H9 (cell line): ENCODE measurements at regions not wholly inside any gene's neighbourhood (a gene's known extent, or its start where the extent isn't known, plus 50 kb on each side); places are given as distances from the start of the nearest gene placed in this dataset.

Experiments used
- DNase-seq: peaks from one replicate; pipeline ENCODE4 v3.0.0-alpha.2; 2017
- H2AFZ ChIP-seq: one replicate; pipeline ENCODE4 v1.6.1; 2013; ENCODE audit warnings: mild to moderate bottlenecking, low read length, control low read depth, moderate library complexity
- H2AK5ac ChIP-seq: 2 replicates; pipeline ENCODE4 v1.6.1; 2013; ENCODE audit warnings: low read length, control low read depth, mixed read lengths; ENCODE audit not compliant: insufficient read length
- H2BK120ac ChIP-seq: one replicate; pipeline ENCODE4 v1.6.1; 2013; ENCODE audit warnings: low read depth, mild to moderate bottlenecking, low read length, control low read depth, inconsistent platforms; ENCODE audit not compliant: poor library complexity, severe bottlenecking
- H2BK12ac ChIP-seq: 2 replicates; pipeline ENCODE4 v1.6.1; 2013; ENCODE audit warnings: low read length, control low read depth, mixed read lengths, low read depth; ENCODE audit not compliant: insufficient read length
- H2BK15ac ChIP-seq: 2 replicates; pipeline ENCODE4 v1.6.1; 2013; ENCODE audit warnings: low read depth, low read length, control low read depth
- H2BK20ac ChIP-seq: one replicate; pipeline ENCODE4 v1.6.1; 2013; ENCODE audit warnings: low read depth, mild to moderate bottlenecking, low read length, control low read depth, inconsistent platforms; ENCODE audit not compliant: poor library complexity, severe bottlenecking
- H2BK5ac ChIP-seq: 2 replicates; pipeline ENCODE4 v1.6.1; 2013; ENCODE audit warnings: low read length, control low read depth, mixed read lengths; ENCODE audit not compliant: insufficient read length
- H3K14ac ChIP-seq: 2 replicates; pipeline ENCODE4 v1.6.1; 2013; ENCODE audit warnings: low read length, control low read depth; ENCODE audit not compliant: insufficient read depth
- H3K18ac ChIP-seq: 2 replicates; pipeline ENCODE4 v1.6.1; 2013; ENCODE audit warnings: low read depth, mild to moderate bottlenecking, mixed read lengths, low read length, control low read depth; ENCODE audit not compliant: insufficient read length
- H3K23ac ChIP-seq: 2 replicates; pipeline ENCODE4 v1.6.1; 2013; ENCODE audit warnings: low read length, control low read depth, mixed read lengths, low read depth; ENCODE audit not compliant: insufficient read length
- H3K23me2 ChIP-seq: 2 replicates; pipeline ENCODE4 v1.6.1; 2013; ENCODE audit warnings: low read depth, mild to moderate bottlenecking, mixed read lengths, low read length, control low read depth; ENCODE audit not compliant: insufficient read length, poor library complexity, severe bottlenecking
- H3K27ac ChIP-seq: 2 replicates; pipeline ENCODE4 v1.5.1; 2013; ENCODE audit warnings: low read length, control low read depth, mixed read lengths, low read depth; ENCODE audit not compliant: insufficient read length
- H3K27me3 ChIP-seq: 2 replicates; pipeline ENCODE4 v1.6.1; 2013; ENCODE audit warnings: low read length, control low read depth, inconsistent platforms; ENCODE audit not compliant: insufficient read depth
- H3K4ac ChIP-seq: 2 replicates; pipeline ENCODE4 v1.6.1; 2013; ENCODE audit warnings: low read depth, mild to moderate bottlenecking, control low read depth, inconsistent platforms, low read length, moderate library complexity
- H3K4me1 ChIP-seq: 2 replicates; pipeline ENCODE4 v1.6.1; 2013; ENCODE audit warnings: low read length, control low read depth, inconsistent platforms; ENCODE audit not compliant: insufficient read depth
- H3K4me2 ChIP-seq: 2 replicates; pipeline ENCODE4 v1.6.1; 2013; ENCODE audit warnings: low read length, control low read depth, mixed read lengths; ENCODE audit not compliant: insufficient read length, insufficient read depth
- H3K56ac ChIP-seq: 2 replicates; pipeline ENCODE4 v1.6.1; 2013; ENCODE audit warnings: low read depth, mild to moderate bottlenecking, mixed read lengths, low read length, control low read depth; ENCODE audit not compliant: insufficient read length
- H3K79me1 ChIP-seq: 2 replicates; pipeline ENCODE4 v1.6.1; 2013; ENCODE audit warnings: low read depth, mild to moderate bottlenecking, moderate library complexity, low read length, control low read depth, inconsistent platforms; ENCODE audit not compliant: insufficient read depth, poor library complexity, severe bottlenecking
- H3K79me2 ChIP-seq: 2 replicates; pipeline ENCODE4 v1.6.1; 2013; ENCODE audit warnings: low read length, control low read depth, inconsistent platforms; ENCODE audit not compliant: insufficient read depth
- H3K9ac ChIP-seq: 2 replicates; pipeline ENCODE4 v1.6.1; 2013; ENCODE audit warnings: low read length, control low read depth, mixed read lengths; ENCODE audit not compliant: insufficient read length; ENCODE audit errors: extremely low read depth
- H3K9me3 ChIP-seq: one replicate; pipeline ENCODE4 v1.6.1; 2013; ENCODE audit warnings: low read depth, low read length, inconsistent platforms; ENCODE audit not compliant: control insufficient read depth
- H3T11ph ChIP-seq: one replicate; pipeline ENCODE4 v1.6.1; 2013; ENCODE audit warnings: mild to moderate bottlenecking, low read length, control low read depth, inconsistent platforms
- H4K20me1 ChIP-seq: one replicate; pipeline ENCODE4 v1.6.1; 2013; ENCODE audit not compliant: control insufficient read depth, insufficient read length, insufficient read depth
- H4K5ac ChIP-seq: 2 replicates; pipeline ENCODE4 v1.6.1; 2013; ENCODE audit warnings: low read depth, mild to moderate bottlenecking, mixed read lengths, low read length, control low read depth; ENCODE audit not compliant: insufficient read length
- H4K8ac ChIP-seq: replicated peaks from 2 replicates; pipeline ENCODE4 v1.6.1; 2013; ENCODE audit warnings: low read length, control low read depth, mixed read lengths, low read depth; ENCODE audit not compliant: insufficient read length
- H4K91ac ChIP-seq: 2 replicates; pipeline ENCODE4 v1.6.1; 2013; ENCODE audit warnings: low read depth, mild to moderate bottlenecking, moderate library complexity, mixed read lengths, low read length, control low read depth; ENCODE audit not compliant: insufficient read length
- H3K27ac Mint-ChIP-seq, 3 experiments: 2 replicates in 2 of 3; 3 replicates in 1 of 3; pipeline ENCODE4 v1.8.0; 2020 to 2021; ENCODE audit warnings: mixed read lengths in 3 of 3, mild to moderate bottlenecking in 1 of 3, moderate library complexity in 1 of 3
- H3K27me3 Mint-ChIP-seq: 2 replicates; pipeline ENCODE4 v1.8.0; 2021; ENCODE audit warnings: low read depth, mild to moderate bottlenecking, moderate library complexity, mixed read lengths
- H3K36me3 Mint-ChIP-seq, 3 experiments: 2 replicates in 2 of 3; 3 replicates in 1 of 3; pipeline ENCODE4 v1.8.0; 2020 to 2021; ENCODE audit warnings: low read depth in 3 of 3, mixed read lengths in 3 of 3; ENCODE audit not compliant: insufficient read depth in 1 of 3
- H3K4me1 Mint-ChIP-seq, 2 experiments: 2 replicates each; pipeline ENCODE4 v1.8.0; 2020; ENCODE audit warnings: mixed read lengths in 2 of 2
- H3K4me3 Mint-ChIP-seq, 2 experiments: 2 replicates in 1 of 2; 3 replicates in 1 of 2; pipeline ENCODE4 v1.8.0; 2020 to 2021; ENCODE audit warnings: mild to moderate bottlenecking in 2 of 2, mixed read lengths in 2 of 2, moderate library complexity in 1 of 2
- H3K9me3 Mint-ChIP-seq, 2 experiments: 2 replicates in 1 of 2; 3 replicates in 1 of 2; pipeline ENCODE4 v1.8.0; 2020; ENCODE audit warnings: mild to moderate bottlenecking in 2 of 2, mixed read lengths in 2 of 2, moderate library complexity in 1 of 2
- WGBS: extraction: QIAGEN DNeasy Blood & Tissue Kit; methylation state at CpG from one replicate; pipeline ENCODE4 v1.1.7; 2013; ENCODE audit warnings: missing lambda C conversion rate, low lambda C conversion rate, mixed read lengths; ENCODE audit not compliant: insufficient read length; ENCODE audit errors: extremely low coverage; 5-methylcytosine and 5-hydroxymethylcytosine counted together
- TF ChIP-seq, protein P1 (sequence below): fragments of 200-600 bp; sonication (generic); conservative IDR thresholded peaks from 3 replicates; pipeline ENCODE4 v1.8.0; 2021; ENCODE audit warnings: antibody characterized with exemption, mild to moderate bottlenecking

DNA sequence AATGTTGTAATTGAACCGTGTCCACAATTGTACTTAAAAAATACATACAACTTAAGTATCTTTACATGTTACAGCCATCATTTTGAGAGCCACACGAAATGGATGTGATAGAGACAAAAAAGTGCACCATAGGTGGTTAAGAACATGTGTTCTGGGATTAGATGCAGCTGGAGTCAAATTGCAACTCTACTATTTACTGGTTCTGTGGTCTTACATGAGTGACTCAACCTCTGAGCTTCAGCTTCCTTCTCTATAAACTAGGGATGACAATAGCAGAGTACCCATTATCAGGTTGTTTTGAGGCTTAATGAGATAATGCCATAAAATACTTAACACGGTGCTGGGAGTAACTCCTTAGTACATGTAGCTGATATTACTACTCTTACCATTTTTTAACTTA, 130.4 kb downstream of the IDS start:
- H3K56ac ChIP-seq: no peak overlapping the region
- no peak overlapping the region for H3T11ph ChIP-seq
- H4K5ac ChIP-seq: no peak overlapping the region
- no peak overlapping the region for H2AK5ac ChIP-seq
- peaks cover 51% of the 10 kb centered on the region for H3K9me3 ChIP-seq
- no peak overlapping the region for H3K9ac ChIP-seq
- H3K4me2 ChIP-seq: no peak overlapping the region
- no peak overlapping the region for H2BK12ac ChIP-seq
- H3K14ac ChIP-seq: no peak overlapping the region
- no peak overlapping the region for H2BK15ac ChIP-seq
- no peaks in the 10 kb centered on the region for H3K27me3 ChIP-seq
- TF ChIP-seq, protein P1, sequence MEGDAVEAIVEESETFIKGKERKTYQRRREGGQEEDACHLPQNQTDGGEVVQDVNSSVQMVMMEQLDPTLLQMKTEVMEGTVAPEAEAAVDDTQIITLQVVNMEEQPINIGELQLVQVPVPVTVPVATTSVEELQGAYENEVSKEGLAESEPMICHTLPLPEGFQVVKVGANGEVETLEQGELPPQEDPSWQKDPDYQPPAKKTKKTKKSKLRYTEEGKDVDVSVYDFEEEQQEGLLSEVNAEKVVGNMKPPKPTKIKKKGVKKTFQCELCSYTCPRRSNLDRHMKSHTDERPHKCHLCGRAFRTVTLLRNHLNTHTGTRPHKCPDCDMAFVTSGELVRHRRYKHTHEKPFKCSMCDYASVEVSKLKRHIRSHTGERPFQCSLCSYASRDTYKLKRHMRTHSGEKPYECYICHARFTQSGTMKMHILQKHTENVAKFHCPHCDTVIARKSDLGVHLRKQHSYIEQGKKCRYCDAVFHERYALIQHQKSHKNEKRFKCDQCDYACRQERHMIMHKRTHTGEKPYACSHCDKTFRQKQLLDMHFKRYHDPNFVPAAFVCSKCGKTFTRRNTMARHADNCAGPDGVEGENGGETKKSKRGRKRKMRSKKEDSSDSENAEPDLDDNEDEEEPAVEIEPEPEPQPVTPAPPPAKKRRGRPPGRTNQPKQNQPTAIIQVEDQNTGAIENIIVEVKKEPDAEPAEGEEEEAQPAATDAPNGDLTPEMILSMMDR: no peak
- H2BK5ac ChIP-seq: no peak overlapping the region
- H3K4me1 ChIP-seq: no peaks in the 10 kb centered on the region
- H3K36me3 Mint-ChIP-seq: peaks cover 0 to 8% (median 3%) of the 10 kb centered on the region in 3 experiments; a peak in 3 of 7 replicates
- no peak for DNase-seq
- H3K4me1 Mint-ChIP-seq: peaks cover 7 to 8% of the 10 kb centered on the region in 2 experiments
- H3K79me1 ChIP-seq: no peaks in the 10 kb centered on the region
- H3K18ac ChIP-seq: no peak overlapping the region
- H3K4ac ChIP-seq: no peak overlapping the region
- no peak overlapping the region for H4K91ac ChIP-seq
- H2BK120ac ChIP-seq: no peak overlapping the region
- no peak overlapping the region for H2AFZ ChIP-seq
- no peak overlapping the region for H4K8ac ChIP-seq
- no CpG with 5 or more reads among the region's 3 CpGs for WGBS
- H3K23me2 ChIP-seq: no peaks in the 10 kb centered on the region
- no peak overlapping the region for H3K4me3 Mint-ChIP-seq
- H3K27me3 Mint-ChIP-seq: no peaks in the 10 kb centered on the region; the same call in 1 of the 2 replicates
- no peaks in the 10 kb centered on the region for H4K20me1 ChIP-seq
- peaks cover 74 to 77% of the 10 kb centered on the region in 2 experiments for H3K9me3 Mint-ChIP-seq
- no peak overlapping the region for H2BK20ac ChIP-seq
- H3K23ac ChIP-seq: no peak overlapping the region
- no peak overlapping the region for H3K27ac Mint-ChIP-seq
- no peaks in the 10 kb centered on the region for H3K79me2 ChIP-seq
- no peak overlapping the region for H3K27ac ChIP-seq
